Omental fat pad (tissue), 3 donors: ENCODE measurements at regions not wholly inside any gene's neighbourhood (a gene's known extent, or its start where the extent isn't known, plus 50 kb on each side); places are given as distances from the start of the nearest gene placed in this dataset.

Experiments
- ATAC-seq: fragments of 150-250 bp; one replicate; pipeline ENCODE4 v1.9.1; 2016; ENCODE audit warnings: mild to moderate bottlenecking, moderate library complexity; ENCODE audit not compliant: low FRiP score
- DNase-seq: peaks from one replicate; pipeline ENCODE4 v3.0.0-alpha.2; 2019; ENCODE audit warnings: low spot score
- CTCF ChIP-seq, 3 donors: fragments of 450-650 bp; IDR thresholded peaks; one replicate each; pipeline ENCODE4 v1.5.1; 2016 to 2017; ENCODE audit warnings: antibody characterized with exemption in 3 of 3, mild to moderate bottlenecking in 3 of 3, moderate library complexity in 2 of 3

GRCh38 chr14:85438001-85438400 is 91.9 kb upstream of the FLRT2 start:
- ATAC-seq, result no peak
- no peak for DNase-seq
- no peak for TF ChIP-seq CTCF (IDR thresholded peaks at IDR 0.05)

DNA sequence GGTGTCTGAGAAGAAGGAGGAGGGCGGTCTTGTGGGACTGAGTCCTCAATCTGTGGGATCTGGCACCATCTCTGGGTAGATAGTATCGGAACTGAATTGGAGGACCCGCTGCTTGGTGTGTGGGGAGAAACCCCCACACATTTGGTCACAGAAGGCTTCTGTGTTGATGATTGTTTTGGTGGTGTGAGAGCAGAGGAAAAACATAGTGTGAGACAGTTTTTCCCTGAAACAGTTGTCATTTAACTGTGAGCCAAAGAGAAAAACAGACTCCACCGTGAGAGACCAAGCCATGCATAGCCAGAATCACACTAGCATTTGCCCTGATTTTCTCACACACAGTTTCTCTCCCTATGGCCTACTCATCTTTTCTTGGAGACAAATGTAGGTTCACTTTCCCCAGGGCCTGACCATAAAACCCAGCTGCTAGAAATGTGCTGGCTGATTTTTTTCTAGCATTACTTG is 91.4 kb upstream of the FLRT2 start:
- no peak for TF ChIP-seq CTCF (IDR thresholded peaks at IDR 0.05)
- no peak for ATAC-seq
- DNase-seq, result no peak

DNA sequence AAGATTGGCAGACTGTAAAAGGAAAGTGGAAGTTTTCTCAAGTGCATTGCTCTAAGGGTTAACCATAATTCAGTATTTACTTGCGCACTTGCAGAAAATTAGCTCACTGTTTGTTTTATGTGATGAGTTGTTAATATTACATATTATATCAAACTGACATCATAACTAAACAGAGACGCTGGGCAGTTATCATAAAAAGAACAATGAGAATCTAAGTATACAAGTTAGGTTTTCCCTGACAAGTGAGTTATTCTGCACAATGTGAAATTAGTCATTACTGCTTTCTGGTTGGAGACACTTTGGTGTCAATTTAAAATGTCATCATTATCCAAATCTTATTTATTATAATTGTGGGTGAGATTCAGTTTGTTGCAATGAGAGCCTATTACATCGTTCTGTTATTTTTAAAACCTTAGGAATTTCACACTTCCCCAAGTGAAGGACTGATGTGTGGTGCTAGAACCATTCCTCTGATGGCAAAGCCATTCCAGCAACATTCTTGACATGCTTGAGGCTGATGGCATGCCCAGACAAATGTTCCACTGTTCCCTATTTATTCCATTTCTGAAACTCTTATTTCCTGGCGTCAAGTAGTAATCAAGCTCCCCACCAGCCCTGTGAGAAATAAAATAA is 90.1 kb upstream of the FLRT2 start:
- DNase-seq (no peak), ATAC-seq (no peak)
- TF ChIP-seq CTCF (IDR thresholded peaks at IDR 0.05), result no peak

DNA sequence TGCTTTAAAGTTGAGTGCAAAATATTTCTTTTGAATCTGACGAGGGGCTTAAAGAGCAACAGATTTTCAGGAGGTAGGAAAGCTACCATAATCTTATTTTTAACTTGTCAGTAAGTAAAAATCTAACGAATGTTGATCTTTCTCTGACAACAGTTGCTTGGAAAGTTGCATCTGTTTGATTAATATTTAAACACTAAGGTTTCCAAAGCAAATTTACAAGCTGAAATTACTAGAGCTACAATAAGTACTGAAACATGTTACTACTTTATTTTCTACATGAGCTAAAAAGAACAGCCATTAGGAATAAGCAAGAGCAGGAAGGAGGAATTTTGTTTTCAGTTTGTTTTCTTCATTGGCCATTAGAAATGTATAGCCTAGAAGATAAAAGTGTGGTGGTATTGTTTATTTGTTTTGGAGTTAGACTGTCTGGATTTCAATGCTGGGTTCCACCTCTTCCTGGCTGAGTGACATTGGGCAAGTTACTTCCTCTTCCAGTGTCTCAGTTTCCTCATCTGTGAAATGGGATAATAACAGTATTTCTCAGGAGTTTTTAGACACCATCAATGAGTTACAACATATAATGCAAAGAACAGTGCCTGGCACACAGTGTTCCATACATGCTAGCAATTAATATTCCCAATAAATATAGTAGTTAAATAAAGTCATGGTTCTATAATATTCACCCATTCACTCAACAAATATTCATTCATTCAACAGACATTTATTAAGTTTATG is 87.9 kb upstream of the FLRT2 start:
- no peak for TF ChIP-seq CTCF (IDR thresholded peaks at IDR 0.05)
- ATAC-seq (no peak), DNase-seq (no peak)

- DNase-seq, result no peak
- no peak for TF ChIP-seq CTCF (IDR thresholded peaks at IDR 0.05)
- no peak for ATAC-seq
Measured at GRCh38 chr14:85442996-85443395, 86.9 kb upstream of the FLRT2 start.

GRCh38 chr14:85444635-85445034 is 85.3 kb upstream of the FLRT2 start:
- TF ChIP-seq CTCF (IDR thresholded peaks at IDR 0.05), result no peak
- ATAC-seq, result no peak
- no peak for DNase-seq
